ENCODE measurements at regions not wholly inside any gene's neighbourhood (a gene's known extent, or its start where the extent isn't known, plus 50 kb on each side); places are given as distances from the start of the nearest gene placed in this dataset.

- H3K9me1 ChIP-seq (ENCODE audit: insufficient read depth, low read length): no peaks in the 10 kb centered on the region
- no peak overlapping the region for H2AK9ac ChIP-seq (replicated peaks; ENCODE audit: low read depth, low read length, poor library complexity)
- no peak overlapping the region for H4K91ac ChIP-seq (ENCODE audit: insufficient read depth, low read depth, low read length)
- no peak overlapping the region for H2AFZ ChIP-seq (replicated peaks; ENCODE audit: low read length, poor library complexity)
- 100% methylated on average over 1 of the region's 4 CpGs; no CpG with 5 or more reads in 1 of the 2 experiments for WGBS, 2 experiments (ENCODE audit: extremely low coverage in 2 of 2, insufficient read length in 1 of 2)
- BruUV-seq (replicated peaks): no TSS peak
- H3K36me3 ChIP-seq (ENCODE audit: control insufficient read depth, insufficient read depth, low read length): no peaks in the 10 kb centered on the region
- no peak overlapping the region for H3K4me3 ChIP-seq (ENCODE audit: insufficient read depth, low read depth, low read length)
- no peak overlapping the region for H2BK120ac ChIP-seq (ENCODE audit: low read depth, low read length)
- no peak overlapping the region for H3K4me2 ChIP-seq (ENCODE audit: low read depth, low read length)
- in situ Hi-C loops (cut with MboI; ENCODE audit: low sequenced_read_pairs): no loop called here
- no peak overlapping the region for H3K18ac ChIP-seq (ENCODE audit: low read depth, low read length)
- H4K8ac ChIP-seq (ENCODE audit: low read depth in 2 of 2, low read length in 2 of 2): no peak overlapping the region
- H3K9ac ChIP-seq (ENCODE audit: low read depth, low read length): no peak overlapping the region
- ATAC-seq (ENCODE audit: low read depth): no peak
- H3K27me3 ChIP-seq (ENCODE audit: control insufficient read depth, insufficient read depth, low read length): no peaks in the 10 kb centered on the region
- no peak overlapping the region for H3K14ac ChIP-seq (replicated peaks; ENCODE audit: low read depth, low read length)
- no peak overlapping the region for H2BK5ac ChIP-seq (ENCODE audit: low read depth, low read length, poor library complexity, severe bottlenecking)
- no peak overlapping the region for H3K23ac ChIP-seq (ENCODE audit: low read depth, low read length)
- H2AK5ac ChIP-seq (ENCODE audit: low read depth, low read length): no peak overlapping the region
- no peak overlapping the region for H2BK15ac ChIP-seq (ENCODE audit: low read depth, low read length)
- H4K5ac ChIP-seq (ENCODE audit: low read depth, low read length): no peak overlapping the region
- DNase-seq: no peak
- intact Hi-C loops (cut with micrococcal nuclease): no loop called here
- CTCF ChIA-PET: no interaction called here
- H3K27ac ChIP-seq (ENCODE audit: insufficient read depth, low read length): no peak overlapping the region
- no peak overlapping the region for H3K4ac ChIP-seq (ENCODE audit: low read depth, low read length)
- dilution Hi-C loops (cut with HindIII; ENCODE audit: low sequenced_read_pairs, unreplicated experiment): no loop called here
- H4K20me1 ChIP-seq (ENCODE audit: insufficient read depth, low read length): no peaks in the 10 kb centered on the region
- no peaks in the 10 kb centered on the region for H3K9me3 ChIP-seq (ENCODE audit: control insufficient read depth, insufficient read depth, low read length)
- no peaks in the 10 kb centered on the region for H3K79me1 ChIP-seq (ENCODE audit: low read depth in 1 of 2, low read length in 2 of 2)
- H3K56ac ChIP-seq (ENCODE audit: extremely low read depth, insufficient read depth, low read length): no peak overlapping the region
- no peaks in the 10 kb centered on the region for H3K4me1 ChIP-seq (ENCODE audit: control insufficient read depth, insufficient read depth, low read length)
- POLR2A ChIA-PET (ENCODE audit: unreplicated experiment): no interaction called here
- H2BK20ac ChIP-seq (ENCODE audit: low read depth, low read length): no peak overlapping the region
- TF ChIP-seq SMC3 (IDR thresholded peaks at IDR 0.05; ENCODE audit: low read depth, low read length) (no peak), RAD21 (IDR thresholded peaks at IDR 0.05; ENCODE audit: low read length) (no peak), FOS (IDR thresholded peaks at IDR 0.05; ENCODE audit: low read depth, low read length) (no peak), POLR2A (IDR thresholded peaks at IDR 0.05; ENCODE audit: low read depth, low read length) (no peak)
Observed at GRCh38 chr7:136079478-136079892, 102.3 kb upstream of the MTPN start.
